Superior temporal gyrus (tissue), 1 donor: ENCODE measurements at regions not wholly inside any gene's neighbourhood (a gene's known extent, or its start where the extent isn't known, plus 50 kb on each side); places are given as distances from the start of the nearest gene placed in this dataset.

Experiments
- DNase-seq: peaks from one replicate; pipeline ENCODE4 v3.0.0-alpha.2; 2016; ENCODE audit errors: extremely low spot score

DNA sequence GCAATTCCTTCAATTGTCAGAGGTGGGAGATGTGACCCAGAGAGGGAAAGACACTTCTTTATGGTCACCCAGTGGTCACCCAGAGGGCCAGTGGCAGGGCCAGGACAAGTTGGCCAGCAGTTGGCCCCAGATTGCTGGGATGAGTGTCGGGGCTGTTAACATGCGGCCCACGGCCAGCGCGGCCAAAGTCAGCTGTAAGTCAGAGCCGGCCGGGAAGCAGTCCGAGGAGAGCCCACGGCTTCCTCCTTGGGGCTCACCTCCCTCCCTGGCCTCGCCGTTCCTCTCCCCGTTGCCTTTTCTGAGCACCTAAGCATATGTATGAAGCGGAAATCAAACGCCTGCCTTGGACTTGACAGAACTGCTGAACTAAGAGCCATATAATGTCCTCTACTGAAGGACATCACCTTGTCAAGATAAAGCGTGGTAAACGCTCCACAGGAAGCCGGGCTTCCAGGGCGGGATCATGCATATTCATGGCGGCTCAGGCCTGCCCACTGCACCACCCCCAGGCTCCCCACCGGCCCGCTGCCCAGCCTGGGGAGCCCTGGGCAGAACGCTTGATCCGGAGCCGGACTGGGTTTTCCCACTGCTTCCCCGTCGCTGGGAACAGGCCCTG lies 245.4 kb upstream of the POU3F1 start:
- no peak for DNase-seq

DNA sequence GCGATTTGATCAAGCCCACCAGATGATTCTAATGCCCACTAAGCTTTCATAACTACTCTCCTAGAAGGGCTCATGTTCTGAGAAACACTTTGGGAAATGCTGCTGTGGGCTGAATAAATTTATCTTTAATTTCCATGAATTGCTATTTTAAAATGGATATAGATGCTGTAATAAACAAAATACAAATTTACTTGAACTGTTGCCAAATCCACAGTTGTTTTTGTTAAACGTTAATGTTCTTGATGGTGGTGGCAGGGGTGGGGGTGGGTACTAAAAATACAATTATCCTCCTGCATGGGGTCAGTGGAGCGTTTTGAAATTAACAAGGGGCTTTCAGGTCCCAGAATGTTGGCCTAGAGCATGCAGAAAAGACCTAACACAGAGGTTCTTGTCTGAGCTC lies 244.7 kb upstream of the POU3F1 start:
- no peak for DNase-seq

DNA sequence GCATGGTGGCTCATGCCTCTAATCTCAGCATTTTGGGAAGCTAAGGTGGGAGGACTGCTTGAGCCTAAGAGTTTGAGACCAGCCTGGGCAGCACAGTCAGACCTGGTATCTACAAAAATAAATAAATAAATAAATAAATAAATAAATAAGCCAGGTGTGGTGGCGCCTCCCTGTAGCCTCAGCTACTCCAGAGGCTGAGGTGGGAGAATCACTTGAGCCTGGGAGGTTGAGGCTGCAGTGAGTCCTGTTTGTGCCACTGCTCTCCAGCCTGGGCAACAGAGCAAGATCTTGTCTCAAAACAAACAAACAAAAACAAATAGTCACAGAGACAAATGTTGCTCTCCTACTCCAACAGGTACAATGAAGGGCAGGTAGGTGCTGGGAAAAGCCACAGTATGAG lies 242.4 kb upstream of the POU3F1 start:
- DNase-seq, result no peak

DNA sequence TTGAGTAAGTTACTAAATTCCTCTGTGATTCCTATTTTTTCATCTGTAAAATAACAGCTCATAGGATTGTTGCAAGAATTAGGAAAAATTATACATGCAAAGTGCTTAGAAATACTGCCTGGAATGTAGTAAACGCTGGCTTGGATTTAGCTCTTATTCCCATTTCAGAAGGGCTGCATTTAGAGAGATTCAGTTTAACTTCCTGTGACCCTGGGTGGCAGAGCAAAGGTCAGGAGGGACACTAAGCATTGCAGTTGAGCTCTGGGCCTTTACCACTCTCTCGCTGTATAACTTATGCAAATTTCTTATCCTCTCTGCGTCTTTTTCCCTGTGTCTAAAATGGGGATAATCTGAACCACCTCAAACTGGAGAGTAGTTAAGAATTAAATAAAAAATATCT lies 241.0 kb upstream of the POU3F1 start:
- no peak for DNase-seq

DNA sequence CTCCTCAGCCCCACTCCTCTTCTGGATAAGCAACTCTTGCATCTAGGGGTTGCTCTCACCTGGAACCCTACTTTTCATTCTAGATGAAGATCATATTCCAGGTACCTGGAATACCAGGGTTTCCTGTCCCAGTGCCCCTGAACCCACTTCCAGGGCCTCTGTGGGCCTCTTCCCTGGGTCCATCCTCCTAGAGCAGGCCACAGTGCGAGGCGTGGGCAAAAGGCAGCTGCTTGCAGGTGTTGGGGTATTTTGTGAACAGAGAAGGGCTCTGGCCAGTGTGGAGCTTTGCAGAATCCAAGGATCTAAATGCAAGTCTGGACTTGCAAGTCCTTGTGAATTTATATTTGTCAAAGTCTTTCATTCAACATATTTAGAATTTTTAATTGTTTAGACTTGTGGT lies 240.4 kb upstream of the POU3F1 start:
- DNase-seq, result no peak

DNA sequence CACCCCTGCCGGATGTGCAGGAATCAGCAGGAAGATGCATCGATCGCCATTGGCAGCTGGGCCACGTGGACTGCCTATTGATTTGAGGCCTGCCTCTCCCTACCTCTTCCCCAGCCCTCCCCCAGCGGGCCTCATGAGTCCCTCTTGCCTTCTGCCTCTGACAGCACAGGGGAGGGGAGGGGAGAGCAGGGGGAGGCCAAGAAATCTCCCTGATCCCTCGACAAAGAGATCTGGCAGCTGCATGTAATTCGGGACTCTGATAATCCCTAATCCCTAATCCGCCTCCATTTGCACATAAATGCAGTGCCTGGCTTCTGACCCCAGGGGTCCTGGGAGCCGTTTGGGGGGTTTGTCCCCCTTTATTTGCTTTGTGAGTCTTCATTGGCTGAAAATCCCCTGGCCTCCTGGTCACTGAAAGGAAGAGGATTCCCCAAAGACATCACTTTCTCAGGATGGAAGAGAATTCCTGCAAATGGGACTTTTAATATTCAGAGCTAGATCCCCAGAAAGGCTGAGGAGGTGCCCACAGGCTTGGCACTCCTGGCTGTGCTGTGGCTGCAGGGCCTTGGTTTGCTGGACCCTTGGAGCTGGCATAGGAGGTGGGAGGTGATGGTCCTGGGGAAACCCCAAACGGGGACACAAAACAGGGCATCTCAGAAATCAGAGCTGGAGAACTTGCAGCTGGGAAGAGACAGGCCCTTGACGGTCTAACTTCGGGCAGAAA lies 239.4 kb upstream of the POU3F1 start:
- DNase-seq, result no peak

DNA sequence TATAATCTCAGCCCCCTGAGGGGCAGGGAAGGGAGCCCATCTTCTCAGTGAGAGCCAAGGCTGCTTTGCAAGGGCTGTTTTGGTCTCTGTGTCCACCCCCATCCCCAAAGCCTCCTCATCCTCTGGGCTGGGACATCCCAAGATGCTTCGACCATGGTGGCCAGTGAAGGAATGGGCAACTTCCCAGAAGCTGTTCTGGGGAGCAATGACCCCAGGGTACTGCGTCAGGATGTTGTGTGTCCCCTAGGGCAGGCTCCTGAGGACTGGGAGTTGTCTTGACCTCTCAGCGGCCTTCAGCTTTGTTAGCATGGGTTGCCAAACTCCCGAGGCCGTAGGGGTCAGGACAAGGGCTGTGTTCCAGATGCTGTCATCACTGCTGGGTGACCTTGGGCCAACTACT lies 238.4 kb upstream of the POU3F1 start:
- no peak for DNase-seq

DNA sequence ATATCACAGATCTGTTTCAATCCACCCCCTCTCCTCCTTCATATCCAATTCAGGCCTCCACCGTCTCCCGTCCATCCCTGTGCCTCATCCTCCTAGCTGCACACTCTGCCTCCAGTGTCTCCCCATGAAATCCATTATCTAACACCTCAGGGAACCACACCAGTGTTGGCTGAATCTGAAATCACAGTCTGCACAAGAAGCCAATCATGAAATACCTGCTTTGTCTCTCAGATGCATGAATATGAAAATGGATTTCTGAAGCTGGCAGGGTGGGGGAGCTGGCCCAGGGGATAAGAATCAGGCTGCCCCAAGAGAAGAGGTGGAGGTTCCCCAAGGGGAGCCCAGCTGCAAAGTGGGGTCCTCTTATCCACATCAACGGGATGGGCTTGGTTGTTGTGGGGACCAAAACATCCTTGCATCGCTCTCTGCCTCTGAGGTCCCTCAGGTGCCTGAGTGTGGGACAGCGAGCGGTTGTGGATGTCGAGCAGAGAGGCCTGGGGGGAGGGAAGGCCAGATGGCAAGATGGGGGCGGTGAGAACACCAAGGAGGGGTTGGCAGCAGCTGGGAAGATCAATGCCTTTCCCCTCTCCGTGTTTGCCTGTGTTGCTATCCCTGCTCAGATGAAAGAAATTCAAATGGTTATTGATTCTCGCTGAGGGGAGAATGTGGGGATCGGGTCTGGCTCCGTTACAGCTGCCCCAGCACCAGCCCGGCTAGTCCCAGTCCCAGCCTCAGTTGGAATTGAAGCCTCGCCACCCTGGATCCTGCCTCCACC lies 237.3 kb upstream of the POU3F1 start:
- DNase-seq, result no peak

DNA sequence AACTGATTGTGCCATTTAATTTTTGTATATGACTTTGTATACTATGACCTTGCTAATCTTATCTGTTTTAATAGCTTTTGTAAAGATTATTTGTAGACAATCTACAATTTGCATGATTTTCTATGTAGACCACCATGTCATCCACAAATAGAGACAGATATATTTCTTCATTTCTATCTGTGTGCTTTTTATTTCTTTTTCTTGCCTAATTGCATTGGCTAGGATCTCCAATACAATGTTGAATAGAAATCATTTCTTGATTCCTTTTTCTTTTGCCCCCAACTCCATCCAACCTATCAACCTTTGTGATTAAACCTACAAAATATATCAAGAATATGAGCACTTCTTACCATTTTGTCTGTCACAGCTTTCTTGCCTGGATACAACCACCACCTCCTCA lies 232.6 kb upstream of the POU3F1 start:
- DNase-seq, result no peak

DNA sequence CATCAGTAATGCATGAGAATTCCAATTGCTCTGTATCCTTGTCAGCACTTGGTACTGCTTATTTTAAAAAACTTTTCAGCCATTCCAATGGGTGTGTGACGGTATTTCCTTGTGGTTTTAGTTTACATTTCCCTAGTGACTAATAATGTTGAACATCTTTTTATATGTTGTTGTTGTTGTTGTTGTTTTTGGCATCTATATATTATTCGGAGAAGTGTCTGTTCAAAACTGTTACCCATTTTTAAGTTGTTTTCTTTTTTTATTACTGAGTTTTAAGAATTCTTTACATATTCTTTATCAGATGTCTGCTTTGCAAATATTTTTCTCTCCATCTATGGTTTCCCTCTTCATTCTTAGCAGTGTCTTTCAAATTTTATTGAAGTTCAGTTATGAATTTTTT lies 231.1 kb upstream of the POU3F1 start:
- DNase-seq, result no peak

DNA sequence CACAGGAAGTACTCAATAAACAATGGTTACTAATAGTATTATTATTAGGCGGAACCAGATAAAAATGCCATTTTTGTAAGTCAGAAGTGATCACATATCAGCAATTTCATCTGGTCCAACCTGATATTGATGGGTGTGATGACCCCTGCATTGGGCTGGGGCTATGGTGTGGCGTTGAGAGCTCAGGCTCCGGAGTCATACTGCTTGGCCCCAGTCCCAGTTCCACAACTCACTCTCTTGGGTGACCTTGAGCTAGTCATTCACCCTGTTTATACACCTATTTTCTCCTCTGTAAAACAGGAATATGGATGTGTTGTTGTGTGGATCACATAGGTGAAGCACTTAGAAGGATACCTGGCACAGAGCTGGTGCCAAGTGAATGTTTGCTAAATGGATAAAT lies 229.4 kb upstream of the POU3F1 start:
- DNase-seq, result no peak

DNA sequence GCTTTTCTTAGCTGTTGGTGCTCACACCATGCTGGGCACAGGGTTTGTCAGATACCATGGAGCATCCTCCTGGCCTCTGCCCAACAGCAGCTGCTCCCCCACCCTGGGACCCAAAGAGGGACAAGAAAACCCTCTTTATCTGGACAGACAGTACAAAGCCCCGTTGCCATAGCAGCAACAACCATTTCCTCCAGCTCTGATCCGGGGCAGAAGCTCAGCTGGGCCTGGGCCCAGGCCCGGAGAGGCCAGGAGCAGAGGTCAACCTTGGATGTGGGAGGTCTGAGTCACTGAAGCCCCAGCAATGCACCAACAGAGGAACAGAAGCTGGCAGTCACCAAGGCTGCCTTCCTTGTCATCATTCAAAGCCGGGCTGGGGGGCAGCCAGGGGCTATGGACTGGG lies 228.4 kb upstream of the POU3F1 start:
- DNase-seq, result no peak

DNA sequence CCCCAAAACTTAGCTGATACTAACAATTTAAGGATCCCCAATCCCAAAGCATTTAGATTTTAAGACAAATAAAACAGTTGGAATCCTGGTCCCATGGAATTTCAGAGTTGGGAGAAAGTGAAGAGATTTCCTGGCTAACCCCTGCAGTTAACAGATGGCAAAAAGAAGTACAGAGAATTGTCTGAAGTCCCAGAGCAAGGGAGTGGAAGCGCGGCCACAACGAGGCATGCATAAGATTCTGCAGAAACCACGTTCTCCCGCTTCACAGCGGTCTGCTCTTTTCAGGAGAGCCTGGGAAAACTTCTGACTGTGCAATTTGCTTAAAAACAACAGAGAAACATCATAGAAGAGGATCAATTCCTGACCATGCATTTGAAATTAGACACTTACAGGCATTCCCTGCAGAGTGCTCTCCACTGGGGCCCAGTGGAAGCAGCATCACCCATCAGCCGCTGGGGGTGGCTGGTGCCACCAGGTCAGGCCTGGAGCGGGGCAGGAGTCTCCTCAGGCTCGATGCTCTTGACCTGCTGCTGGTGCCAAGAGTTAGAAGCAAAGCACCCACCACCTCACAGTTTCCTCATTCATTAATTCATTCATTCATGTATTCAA lies 226.7 kb upstream of the POU3F1 start:
- DNase-seq, result no peak

DNA sequence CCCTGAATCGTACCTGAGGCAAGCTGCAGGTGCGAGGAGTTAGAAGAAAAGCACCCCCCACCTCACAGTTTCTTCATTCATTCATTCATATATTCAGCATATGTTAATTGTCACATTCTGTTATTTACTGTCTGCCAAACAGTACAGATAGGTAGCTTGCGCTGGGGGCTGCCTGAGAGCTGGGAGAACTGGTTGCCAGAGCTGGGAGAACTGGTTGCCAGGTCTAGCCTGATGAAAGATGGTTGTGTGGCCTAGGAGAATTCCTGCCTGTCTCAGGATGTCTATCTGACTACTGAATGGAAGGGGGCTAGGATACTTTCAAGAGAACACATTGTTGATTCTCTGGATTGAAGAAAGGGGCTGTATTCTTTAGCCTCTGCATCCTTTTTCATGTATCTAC lies 225.9 kb upstream of the POU3F1 start:
- DNase-seq, result no peak

DNA sequence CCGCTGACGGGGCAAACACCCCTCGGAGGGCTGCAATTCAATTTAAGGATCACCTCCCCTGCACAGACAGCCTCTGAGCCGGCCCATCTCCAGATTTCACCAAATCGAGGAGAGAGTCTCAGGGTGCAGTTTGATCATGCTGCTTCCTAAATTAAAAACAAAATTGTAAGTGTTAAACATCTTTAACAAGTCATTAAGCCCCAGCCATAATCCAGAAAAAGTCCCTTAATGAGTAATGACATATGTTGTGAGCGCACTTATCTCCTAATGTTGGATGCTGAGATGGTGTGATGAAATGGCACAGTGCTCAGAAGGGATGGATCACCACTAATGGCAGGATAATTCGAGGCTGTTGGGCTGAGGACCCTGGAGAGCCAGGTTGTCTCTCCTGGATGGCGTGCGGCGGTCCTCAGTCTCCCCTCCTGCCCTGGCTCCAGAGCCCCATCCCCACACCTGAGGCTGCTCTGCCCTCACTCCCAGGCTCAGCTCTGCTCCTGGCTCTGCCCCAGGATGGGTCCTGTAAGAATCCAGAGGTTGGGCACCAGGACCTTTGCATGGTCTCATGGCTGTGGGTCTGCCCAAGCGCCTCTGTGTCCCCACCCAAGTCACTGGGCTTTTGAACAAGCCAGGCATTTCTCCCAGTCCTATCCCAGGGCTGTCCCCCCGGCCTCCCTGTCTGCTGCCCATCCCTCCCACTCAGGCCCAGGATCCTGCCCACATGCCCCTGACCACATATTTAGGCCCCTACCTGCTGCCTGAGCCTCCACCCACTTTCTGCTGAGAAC lies 224.4 kb upstream of the POU3F1 start:
- DNase-seq, result no peak

DNA sequence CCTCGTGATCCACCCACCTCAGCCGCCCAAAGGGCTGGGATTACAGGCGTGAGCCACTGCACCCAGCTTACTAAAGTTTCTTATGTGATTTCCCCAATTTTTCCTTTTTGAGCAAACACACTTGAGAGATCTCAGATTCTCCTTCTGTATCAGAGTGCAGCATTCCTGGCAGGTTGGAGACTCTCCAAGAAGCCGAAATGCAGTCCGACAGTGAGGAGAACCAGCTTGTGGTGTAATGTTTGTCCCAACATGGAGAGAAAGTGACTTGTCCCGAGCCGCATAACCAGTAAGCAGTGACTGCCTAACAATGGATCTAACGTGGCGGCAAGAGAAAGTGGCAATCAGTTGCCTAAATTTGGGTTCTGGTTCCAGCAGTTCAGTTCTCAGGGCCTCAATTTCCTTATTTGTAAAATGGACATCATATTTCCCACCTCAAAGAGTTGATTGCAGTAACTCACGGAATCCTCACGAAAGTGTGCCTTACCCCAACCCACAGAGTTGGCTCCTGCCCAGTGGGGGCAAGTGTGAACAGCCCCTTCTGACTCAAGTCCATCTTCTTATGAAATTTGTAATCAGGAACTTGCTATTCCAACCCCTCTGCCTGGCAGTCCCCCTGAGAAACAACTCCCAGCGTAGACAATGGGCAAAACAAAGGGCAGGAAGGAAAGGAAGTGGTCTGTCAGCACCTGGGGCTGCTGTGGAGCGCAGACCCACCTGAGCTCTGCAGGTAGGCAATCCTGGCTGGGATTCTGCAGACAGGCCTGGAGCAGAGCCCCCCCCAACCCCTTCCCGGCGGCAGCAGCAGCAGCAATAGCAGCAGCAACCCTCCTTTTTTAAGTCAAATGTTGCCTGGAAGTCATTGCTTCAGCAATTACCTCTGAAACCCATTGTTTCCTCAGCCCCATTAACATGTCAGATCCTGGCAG lies 223.6 kb upstream of the POU3F1 start:
- DNase-seq, result no peak

DNA sequence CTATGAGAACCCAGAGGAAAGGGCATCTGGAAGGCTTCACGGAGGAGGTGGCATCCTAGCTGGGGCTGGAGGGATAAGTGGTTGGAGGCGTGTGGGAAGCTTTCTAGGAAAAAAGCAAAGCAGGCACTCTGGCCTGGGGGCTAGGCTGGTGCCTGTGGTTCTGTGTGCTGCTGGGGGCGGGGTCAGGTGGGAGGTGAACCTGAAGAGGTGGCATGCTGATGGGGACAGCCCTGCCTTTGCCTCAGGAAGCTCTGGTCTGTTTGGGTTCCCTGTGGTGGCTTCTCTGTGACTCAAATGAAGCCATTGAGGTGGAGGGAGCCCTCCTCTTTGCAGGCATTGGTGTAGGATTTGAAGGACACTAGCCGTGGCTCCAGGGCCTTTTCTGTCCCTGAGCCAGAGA lies 221.6 kb upstream of the POU3F1 start:
- no peak for DNase-seq

DNA sequence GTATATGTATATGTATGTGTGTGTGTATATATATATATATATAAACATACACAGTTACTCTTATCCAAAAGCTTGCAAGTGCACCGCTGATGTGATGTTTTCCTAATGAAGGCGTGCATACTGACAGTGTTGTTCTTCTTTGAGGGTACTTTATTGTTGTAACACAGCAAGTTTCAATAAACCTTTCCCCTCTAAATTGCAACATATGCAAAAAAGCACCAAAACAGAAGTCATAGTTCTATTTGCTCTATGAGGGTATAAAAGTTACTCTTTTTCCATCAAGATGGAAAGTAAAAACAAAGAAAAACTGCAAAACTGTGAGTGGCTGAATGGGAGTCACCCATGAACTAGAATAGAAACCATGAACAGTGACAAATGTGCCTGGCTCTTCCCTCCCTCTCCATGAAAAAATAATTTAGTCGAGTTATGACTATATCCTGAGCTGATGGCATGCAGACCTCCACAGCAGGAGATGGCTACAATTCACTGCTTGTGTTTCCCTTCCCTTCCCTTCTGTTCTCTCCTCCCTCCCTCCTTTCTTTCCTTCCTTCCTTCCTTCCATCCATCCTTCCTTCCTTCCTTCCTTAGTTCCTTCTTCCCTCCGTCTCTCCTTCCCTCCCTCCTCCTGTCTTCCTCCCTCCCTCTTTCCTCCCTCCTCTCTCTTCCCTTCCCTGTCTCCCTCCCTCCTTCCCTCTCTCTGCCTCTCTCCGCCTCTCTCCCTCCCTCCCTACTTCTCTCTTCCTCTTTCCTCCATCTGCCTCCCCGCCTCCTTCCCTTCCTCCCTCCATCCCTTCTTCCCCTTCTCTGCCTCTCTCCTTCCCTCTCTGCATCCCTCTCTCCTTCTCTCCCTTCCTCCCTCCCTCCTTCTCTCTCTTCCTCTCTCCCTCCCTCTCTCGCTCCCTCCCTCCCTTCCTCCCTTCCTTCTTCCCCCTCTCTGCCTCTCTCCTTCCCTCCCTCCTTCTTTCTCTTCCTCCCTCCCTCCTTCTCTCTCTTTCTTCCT lies 220.7 kb upstream of the POU3F1 start:
- DNase-seq, result no peak

DNA sequence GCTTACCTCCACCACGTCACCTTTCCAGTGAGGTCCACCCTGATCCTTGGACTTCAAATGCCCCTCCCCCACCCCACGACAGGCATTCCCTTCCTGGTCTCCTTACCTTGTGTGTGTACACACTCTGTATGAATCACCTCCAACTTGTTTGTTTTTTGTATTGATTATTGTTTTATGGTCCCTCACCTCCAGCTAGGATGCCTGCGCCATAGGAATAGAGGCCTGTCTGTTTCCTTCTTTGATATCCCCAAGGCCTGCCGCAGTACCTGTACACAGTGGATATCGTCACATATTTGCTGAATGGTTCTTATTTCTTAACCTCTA lies 219.6 kb upstream of the POU3F1 start:
- no peak for DNase-seq
